HG02870 (cell line): ENCODE measurements at regions not wholly inside any gene's neighbourhood (a gene's known extent, or its start where the extent isn't known, plus 50 kb on each side); places are given as distances from the start of the nearest gene placed in this dataset.

Experiments used
- ATAC-seq: cut with Tn5 transposase; IDR thresholded peaks from one replicate; pipeline ENCODE4 v1.9.1; 2021; ENCODE audit warnings: mild to moderate bottlenecking, moderate library complexity; ENCODE audit not compliant: unreplicated experiment

DNA sequence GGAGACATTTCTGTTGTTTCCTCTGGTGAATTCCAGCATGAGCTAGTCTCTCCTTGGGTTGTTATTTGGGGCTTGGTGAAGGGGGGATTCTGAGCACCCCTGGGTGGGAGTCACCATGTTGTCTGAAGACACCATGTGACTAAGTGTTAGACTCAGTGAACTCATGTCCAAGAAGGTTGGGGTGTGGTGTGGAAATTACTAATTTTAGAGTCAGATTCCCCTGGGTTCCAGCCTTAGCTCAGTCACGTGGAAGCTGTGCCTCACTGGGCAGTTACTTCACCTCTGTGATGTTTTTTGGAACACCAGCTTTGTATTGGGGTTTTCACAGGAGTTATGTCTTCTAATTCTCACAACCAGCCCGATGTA, 171.5 kb downstream of the RPLP1 start:
- no peak for ATAC-seq

DNA sequence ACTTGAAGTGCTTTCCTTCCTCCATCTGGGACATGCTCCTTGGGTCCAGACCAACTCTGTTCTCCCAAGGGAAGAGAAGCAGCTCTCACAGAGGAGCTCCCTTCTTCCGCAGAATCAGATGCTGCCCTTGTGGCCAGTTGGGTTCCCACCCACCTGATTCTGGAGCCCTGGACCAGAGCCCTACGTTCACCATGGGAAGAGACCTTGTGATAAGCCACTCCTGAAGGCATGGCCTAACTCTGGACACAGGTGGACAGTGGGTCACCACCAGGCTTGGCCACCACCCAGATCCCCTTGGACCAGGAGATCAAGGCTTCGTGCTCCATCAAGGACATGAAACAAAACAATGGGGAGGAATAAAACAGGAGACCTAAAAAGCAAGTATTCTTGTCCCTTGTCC, 172.2 kb downstream of the RPLP1 start:
- no peak for ATAC-seq

DNA sequence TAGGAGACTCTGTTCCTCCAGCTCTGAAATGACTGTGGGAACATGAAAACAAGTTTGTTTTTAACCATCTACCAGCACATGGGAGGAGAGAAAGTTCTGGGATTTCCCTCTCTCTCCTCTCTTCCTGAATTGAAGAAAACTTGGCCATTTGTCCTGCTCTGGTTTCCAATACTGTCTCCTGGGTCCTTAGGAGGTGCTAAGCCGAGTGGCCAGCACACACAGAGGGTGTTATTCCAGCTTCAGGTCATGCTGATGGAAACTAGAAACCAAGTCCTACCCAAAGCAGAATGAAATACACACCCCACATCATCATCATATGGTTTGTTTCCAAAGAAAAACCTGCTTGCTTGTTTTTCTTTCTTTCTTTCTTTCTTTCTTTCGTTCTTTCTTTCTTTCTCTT, 172.7 kb downstream of the RPLP1 start:
- no peak for ATAC-seq

DNA sequence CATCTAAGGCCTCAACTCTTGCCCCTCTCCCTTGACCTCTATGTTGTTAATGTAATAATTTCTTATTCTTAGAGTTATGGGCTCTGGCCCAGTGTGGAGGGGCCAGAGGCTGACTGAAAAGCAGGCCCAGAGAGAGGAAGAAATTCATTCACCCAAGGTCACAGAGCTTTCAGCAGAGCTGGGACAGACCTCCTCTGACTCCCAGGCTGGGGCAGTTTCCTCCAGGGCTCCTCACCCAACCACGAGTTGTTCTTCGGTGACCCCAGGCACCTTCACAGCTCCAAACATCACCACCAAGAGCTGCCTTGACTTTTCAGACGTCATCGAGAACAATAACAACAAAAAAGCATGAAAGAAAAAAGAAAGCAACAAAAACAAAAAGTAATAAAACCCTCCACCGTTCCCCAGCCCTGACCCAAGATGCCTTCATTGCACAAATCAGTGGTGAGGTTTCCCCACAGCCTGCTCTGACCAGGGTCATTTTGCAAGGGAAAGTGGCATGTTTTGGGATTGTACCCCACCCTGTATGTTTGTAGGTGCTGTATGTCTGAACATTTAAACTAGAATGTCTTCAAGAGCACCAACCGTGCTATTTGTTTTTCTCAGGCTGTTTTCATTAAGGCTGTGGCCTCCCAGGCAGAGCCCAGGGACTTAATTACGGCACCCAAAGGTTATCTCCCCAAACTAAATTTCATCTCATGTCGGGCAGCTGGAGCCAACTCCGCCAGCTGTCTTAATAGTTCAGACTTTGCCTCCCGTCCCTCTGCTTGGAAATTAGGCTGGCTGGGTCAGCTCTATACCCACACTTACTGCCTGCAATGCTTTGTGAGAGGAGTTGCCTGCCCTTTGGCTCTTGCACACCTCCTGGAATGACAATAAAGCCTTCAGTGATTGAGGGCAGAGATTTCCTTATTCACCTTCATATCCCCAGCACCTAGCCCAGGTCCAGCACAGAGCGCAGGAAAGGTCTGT, 173.8 kb downstream of the RPLP1 start:
- no peak for ATAC-seq

DNA sequence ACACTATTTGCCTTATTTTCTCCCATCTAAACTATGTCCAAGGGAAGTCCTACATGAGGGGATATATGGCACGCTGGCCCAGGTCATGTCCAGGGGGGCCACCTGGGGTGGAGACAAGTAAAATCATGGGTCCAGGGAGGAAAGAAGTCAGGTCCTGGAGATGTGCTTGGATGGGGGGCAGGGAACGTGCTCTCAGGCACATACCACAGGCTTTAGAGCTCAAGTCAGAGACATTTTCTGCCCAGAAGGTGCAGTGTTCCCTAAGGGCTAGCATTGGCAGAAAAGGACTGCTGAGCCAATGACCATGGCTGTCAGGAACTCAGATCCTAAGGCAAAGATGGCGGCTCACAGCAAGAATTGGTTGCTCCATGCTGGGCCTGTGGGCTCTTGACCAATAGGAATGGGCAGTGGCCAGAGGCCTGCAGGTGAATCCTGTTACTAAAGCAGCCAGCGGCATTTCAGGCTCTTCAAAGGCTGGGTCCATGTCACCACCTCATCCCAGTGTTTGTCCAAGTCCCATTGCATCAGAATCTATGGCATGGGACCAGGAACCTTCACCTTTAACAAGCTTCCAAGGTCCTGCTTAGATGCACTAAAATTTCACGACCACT, 175.0 kb downstream of the RPLP1 start:
- no peak for ATAC-seq

DNA sequence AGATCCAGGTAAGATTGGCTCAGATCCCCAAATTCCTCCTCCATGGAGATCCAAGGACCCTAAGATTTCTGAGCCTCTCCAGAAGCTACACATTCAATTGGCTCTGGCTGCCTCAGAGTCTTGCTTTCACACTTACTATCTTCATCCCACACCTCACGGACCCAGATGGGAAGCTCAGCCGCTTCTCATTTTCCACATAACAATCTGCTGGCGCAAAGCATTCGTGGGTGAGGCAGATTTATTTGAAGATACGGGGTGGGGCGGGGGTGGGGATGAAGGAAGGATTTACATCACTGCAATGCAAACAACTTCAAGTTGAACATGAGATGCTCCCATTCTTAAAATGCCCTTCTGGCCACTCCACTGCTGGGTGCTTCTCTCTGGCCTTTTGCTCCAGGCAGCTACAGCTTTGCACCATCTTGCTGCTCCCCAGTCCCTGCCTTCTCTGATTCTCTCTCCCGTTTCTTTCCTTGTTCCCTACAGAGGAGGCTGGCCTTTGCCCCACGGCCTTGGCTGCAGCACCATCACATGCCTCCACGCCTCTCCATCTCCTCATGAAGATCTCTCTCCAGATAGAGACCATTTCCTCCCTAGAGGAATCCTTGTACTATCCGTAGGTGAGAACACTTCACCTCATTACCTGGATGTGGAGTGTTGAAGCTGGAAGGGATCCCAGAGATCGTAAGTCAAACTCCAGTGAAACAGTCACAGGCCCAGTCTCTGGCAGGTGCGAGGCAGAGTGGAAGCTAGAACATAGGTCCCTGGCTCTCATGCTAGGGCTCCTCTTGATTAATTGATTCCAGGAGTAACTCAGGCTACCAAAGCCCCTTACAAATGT, 175.9 kb downstream of the RPLP1 start:
- no peak for ATAC-seq

DNA sequence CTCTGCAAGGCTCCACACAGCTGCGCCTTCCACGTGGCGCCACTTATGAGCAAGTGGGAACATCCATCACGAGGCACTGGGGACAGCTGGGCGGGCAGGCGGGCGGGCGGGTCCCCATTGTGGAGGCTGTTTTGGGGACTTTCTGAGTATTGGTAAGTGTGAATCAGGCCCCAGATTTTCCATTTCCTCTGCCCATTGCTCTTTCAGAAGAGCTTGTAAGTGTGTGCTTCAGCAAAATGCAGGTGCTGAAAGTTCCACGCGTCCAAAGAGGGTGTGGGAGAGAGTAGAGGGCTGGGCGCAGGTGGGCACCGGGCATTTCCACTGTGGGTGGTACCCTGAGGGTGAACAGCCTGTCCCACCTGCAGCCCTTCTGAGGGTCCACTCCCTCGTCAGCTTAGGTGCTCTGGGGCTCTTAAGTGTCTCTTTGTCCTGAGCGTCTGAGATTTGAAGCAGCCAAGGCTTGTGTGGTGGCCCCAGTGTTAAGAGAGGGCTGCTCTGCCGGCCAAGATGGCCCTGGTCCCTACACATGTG, 177.1 kb downstream of the RPLP1 start:
- ATAC-seq: no peak

DNA sequence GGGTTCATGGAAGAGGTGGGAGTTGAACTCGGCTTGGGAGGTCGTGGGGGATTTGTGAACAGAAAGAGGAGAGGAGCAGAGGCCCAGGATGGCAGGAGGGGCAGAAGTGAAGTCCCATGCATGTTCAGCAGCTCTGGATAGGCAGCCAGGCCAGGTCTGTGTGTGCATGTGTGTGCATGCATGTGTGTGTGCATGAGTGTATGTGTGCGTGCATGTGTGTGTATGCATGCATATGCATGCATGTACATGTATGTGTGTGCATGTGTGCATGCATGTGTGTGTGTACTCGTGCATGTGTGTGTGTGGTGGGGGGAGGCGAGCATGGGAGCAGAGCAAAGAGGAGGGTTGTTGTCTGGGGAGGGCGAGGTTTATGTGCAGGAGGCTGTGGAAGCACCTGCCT, 178.4 kb downstream of the RPLP1 start:
- ATAC-seq: no peak

DNA sequence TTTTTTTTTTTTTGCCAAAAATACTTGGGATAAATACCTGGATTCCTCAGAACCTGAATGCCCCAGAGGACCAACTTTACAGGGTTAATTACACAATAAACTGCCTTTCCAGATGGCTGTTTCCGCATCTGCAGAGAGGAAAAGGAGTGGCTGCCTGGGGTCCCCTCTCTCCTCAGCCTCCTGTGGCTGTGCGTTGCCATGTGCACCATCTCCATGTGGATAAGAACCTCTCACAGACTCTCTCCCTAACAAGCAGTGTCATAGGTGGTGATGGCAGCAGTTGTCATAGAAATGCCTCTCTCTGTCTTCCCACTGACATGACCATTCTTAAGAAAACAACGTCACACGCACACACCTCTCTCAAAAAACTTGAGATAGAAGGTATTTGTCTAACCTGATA, 179.4 kb downstream of the RPLP1 start:
- no peak for ATAC-seq

DNA sequence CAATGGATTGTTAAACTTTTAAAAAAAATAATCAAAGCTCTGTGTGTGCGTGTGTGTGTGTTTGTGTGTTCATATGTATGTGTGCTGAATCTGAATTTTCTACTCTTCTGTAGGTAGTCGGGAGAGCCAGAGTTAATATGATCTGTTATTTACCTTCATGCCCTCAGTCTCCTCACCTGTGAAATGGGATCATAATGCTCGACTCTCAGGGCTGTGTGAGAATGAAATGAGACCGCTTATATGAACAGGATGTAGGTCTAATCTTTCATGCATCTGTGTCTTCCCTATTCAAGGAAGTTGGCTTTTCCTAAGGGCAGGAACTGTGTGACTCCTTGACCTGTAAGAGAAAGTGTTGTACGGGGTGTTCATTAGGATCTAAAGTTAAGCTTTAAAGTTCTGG, 182.2 kb downstream of the RPLP1 start:
- no peak for ATAC-seq

DNA sequence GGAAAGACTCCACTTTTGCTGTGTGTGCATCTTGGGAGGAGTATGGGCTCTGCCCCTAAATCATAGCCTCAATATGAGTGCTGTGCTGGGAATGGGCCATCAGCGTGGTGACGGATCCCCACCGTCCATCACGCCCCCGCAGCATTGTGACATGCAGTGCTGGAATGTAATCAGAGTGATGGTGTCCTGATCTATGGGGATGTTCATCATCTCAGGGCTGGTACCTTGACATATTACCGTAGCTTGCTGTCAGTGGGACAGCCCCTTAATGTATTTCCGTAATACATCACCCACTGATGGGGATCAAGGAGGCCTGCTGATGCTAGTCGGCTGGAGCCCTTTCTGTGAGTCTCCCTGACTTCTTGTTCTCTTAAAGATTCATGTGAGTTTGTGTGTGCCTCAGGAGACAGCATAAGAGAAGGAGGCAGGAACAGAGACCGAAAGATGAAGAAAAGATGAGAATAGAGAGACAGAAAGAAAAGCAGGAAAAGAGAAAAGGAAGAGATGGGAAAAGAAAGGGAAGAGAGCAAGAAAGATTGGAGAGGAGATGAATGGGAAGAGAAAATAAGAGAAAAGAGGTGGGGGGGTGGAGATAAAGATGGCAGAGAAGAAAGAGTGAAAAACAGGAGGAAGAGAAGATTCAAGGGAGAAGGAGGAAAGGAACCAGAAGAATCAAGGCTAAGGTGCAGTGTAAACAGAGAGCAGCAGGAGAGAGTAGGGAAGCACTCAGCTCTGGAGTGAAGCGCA, 183.7 kb downstream of the RPLP1 start:
- ATAC-seq: no peak

DNA sequence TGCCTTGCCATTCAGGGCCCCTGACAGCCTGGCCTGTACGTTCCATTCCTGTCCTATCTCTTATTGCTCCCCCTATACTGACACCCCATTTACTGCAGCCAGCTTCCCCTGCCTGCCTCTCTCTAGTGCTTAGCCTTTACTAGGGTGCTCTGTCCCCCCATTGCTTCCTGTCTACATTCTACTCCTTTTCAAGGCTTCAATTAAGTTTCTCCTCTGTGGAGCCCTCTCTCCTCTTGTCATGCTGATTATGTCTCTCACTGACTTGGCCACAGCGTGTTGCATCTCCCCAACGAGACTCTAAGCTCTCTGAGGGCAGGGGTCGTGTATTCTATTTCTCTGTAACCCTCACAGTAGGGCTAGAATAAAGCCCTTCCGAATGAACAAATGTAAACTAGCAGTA, 185.2 kb downstream of the RPLP1 start:
- ATAC-seq: no peak

DNA sequence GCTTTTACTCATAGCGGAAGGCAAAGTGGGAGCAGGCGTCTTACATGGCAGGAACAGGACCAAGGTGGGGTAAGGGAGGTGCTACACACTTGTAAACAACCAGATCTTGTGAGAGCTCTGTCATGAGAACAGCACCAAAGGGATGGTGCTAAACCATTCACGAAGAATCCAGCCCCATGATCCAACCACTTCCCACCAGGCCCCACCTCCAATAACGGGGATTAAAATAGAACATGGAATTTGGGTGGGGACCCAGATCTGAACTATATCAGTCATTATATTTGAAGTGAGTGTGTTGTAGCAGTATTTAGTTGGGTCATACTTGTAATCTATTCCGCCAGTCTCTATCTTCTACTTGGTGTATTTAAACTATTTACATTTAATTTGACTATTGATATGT, 190.9 kb downstream of the RPLP1 start:
- no peak for ATAC-seq

DNA sequence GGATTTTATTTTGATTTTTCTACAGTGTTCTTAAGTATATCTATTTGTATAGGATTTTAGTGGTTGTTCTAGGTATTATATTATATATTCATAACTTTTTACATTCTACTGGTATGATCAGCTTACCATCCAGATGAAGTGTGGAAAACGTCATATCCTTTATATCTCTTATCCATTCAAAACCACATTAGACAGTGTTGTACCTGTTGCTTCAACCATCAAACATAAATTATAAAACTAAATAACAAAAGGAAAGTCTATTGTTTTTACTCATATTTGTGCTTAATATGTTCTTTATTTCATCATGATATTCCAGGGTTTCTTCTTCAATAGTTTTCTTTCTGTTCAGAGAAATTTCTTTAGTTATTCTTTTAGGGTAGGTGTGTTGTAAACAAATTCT, 191.4 kb downstream of the RPLP1 start:
- ATAC-seq: no peak

DNA sequence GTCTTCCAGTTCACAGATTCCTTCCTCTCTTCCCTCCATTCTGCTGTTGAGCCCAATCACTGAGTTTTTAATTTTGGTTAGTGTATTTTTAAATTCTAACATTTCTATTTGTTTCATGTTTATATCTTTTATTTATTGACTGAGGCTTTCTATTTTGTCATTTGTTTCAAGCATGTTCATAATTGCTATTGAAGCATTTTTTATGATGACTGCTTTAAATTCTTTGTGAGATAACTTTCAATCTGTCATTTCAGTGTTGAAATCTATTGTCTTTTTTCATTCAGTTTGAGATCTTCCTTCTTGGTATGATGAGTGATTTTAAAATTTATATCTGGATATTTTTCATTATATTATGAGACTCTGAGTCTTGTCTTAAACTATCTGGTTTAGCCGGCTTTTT, 192.3 kb downstream of the RPLP1 start:
- no peak for ATAC-seq

DNA sequence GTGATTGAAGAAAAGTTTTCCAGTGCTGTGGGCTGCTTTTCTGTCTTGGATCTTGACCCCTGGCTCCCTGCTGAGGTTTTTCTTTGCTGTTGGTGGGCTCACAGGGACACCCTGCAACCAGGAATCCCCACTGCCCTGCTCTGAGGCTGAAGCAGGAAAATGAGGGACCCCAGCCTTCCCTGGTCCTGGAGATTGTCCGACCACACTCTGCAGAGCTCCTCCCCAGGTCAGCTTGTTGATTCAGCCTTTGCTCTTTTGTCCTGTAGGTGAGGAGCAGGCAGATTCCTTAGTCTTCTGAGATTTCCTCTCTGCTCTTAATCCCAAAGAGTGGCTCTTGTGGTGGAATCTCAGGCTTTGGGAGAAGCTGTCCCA, 194.5 kb downstream of the RPLP1 start:
- no peak for ATAC-seq

DNA sequence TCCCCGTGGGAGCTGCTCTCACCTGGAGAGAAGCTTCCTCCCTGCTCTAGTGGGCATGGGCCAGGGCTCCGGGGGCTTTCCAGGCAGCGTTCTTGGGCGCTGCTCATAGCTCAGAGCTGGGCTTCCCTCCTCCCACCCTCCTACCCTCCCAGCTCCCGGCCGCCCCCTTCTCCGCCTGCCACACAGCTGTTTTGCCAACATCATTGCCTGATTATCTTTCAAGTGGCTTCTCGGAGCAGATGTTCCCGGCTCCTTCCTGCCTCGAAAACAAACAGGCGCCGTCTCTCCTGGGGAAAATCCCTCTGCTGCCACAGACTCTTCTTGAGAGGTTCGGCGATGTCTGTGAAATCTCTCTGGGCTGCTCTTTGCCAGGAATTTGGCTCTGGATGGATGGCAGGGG, 195.6 kb downstream of the RPLP1 start:
- ATAC-seq: no peak

DNA sequence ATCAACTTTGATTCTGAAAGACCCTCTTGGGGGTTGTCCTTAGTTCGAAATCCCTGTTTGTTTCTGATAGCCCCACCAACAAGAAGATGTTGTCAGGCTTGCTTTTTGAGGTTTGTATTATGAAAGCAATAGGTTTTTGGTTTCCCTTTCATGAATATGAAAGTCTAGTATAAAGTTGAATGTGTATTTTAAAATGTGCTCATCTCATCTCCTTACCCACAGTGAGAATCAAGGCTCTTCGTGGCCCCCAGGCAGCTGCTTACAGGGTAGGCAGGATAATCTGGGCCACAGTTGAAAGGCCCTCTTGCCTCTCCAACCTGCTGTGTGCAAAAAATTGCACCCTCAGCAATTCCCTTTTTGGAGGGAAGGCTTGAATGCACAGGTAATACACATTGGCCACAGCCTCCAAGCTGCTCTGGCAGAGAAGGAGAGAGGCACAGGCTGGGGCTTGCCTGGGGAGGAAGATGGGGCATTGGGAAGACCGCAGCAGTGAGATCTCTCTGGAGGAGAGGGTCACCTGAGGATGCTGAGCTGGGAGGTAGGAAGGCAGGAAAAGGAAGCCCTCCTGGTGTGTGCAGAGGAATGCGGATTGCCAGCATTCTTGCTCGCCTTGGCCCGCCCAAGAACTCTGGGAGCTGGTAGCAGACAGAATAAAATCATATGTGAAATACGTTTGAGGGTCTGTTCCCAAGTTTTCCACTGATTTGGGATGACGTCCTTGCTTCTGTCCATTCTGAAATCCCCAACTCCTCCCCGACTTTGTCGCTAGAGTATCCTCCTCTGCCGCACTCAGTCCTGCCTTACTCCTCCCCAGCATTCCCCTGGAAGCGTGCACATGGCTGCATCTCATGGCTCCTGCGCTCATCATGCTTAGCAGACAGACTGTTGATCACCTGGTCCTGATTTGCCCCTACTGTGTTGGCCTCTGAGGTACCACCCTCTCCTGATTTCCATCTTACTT, 196.4 kb downstream of the RPLP1 start:
- no peak for ATAC-seq

DNA sequence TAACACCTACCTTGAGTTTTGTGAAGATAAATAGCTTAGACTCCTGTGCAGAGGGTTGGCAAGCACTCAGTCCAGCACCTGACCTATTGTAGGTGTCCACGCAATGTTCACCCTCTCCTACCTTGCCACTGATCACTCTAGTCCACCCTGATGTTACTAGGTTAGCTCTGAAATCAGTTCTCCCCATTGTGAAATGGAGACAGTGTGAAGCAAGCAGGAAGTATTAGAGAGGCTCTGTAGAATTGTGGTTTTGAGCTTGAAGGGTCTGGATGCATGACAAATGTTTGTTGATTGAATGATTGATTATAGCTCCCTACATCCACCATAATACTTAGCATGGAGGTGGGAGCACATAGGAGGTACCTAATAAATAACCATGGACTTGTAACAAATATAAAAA, 199.7 kb downstream of the RPLP1 start:
- ATAC-seq: no peak
